H9 (cell line): ENCODE measurements at regions not wholly inside any gene's neighbourhood (a gene's known extent, or its start where the extent isn't known, plus 50 kb on each side); places are given as distances from the start of the nearest gene placed in this dataset.

Experiments
- DNase-seq: peaks from one replicate; pipeline ENCODE4 v3.0.0-alpha.2; 2017
- H2AFZ ChIP-seq: one replicate; pipeline ENCODE4 v1.6.1; 2013; ENCODE audit warnings: mild to moderate bottlenecking, low read length, control low read depth, moderate library complexity
- H2AK5ac ChIP-seq: 2 replicates; pipeline ENCODE4 v1.6.1; 2013; ENCODE audit warnings: low read length, control low read depth, mixed read lengths; ENCODE audit not compliant: insufficient read length
- H2BK120ac ChIP-seq: one replicate; pipeline ENCODE4 v1.6.1; 2013; ENCODE audit warnings: low read depth, mild to moderate bottlenecking, low read length, control low read depth, inconsistent platforms; ENCODE audit not compliant: poor library complexity, severe bottlenecking
- H2BK12ac ChIP-seq: 2 replicates; pipeline ENCODE4 v1.6.1; 2013; ENCODE audit warnings: low read length, control low read depth, mixed read lengths, low read depth; ENCODE audit not compliant: insufficient read length
- H2BK15ac ChIP-seq: 2 replicates; pipeline ENCODE4 v1.6.1; 2013; ENCODE audit warnings: low read depth, low read length, control low read depth
- H2BK20ac ChIP-seq: one replicate; pipeline ENCODE4 v1.6.1; 2013; ENCODE audit warnings: low read depth, mild to moderate bottlenecking, low read length, control low read depth, inconsistent platforms; ENCODE audit not compliant: poor library complexity, severe bottlenecking
- H2BK5ac ChIP-seq: 2 replicates; pipeline ENCODE4 v1.6.1; 2013; ENCODE audit warnings: low read length, control low read depth, mixed read lengths; ENCODE audit not compliant: insufficient read length
- H3K14ac ChIP-seq: 2 replicates; pipeline ENCODE4 v1.6.1; 2013; ENCODE audit warnings: low read length, control low read depth; ENCODE audit not compliant: insufficient read depth
- H3K18ac ChIP-seq: 2 replicates; pipeline ENCODE4 v1.6.1; 2013; ENCODE audit warnings: low read depth, mild to moderate bottlenecking, mixed read lengths, low read length, control low read depth; ENCODE audit not compliant: insufficient read length
- H3K23ac ChIP-seq: 2 replicates; pipeline ENCODE4 v1.6.1; 2013; ENCODE audit warnings: low read length, control low read depth, mixed read lengths, low read depth; ENCODE audit not compliant: insufficient read length
- H3K23me2 ChIP-seq: 2 replicates; pipeline ENCODE4 v1.6.1; 2013; ENCODE audit warnings: low read depth, mild to moderate bottlenecking, mixed read lengths, low read length, control low read depth; ENCODE audit not compliant: insufficient read length, poor library complexity, severe bottlenecking
- H3K27ac ChIP-seq: 2 replicates; pipeline ENCODE4 v1.5.1; 2013; ENCODE audit warnings: low read length, control low read depth, mixed read lengths, low read depth; ENCODE audit not compliant: insufficient read length
- H3K27me3 ChIP-seq: 2 replicates; pipeline ENCODE4 v1.6.1; 2013; ENCODE audit warnings: low read length, control low read depth, inconsistent platforms; ENCODE audit not compliant: insufficient read depth
- H3K4ac ChIP-seq: 2 replicates; pipeline ENCODE4 v1.6.1; 2013; ENCODE audit warnings: low read depth, mild to moderate bottlenecking, control low read depth, inconsistent platforms, low read length, moderate library complexity
- H3K4me1 ChIP-seq: 2 replicates; pipeline ENCODE4 v1.6.1; 2013; ENCODE audit warnings: low read length, control low read depth, inconsistent platforms; ENCODE audit not compliant: insufficient read depth
- H3K4me2 ChIP-seq: 2 replicates; pipeline ENCODE4 v1.6.1; 2013; ENCODE audit warnings: low read length, control low read depth, mixed read lengths; ENCODE audit not compliant: insufficient read length, insufficient read depth
- H3K56ac ChIP-seq: 2 replicates; pipeline ENCODE4 v1.6.1; 2013; ENCODE audit warnings: low read depth, mild to moderate bottlenecking, mixed read lengths, low read length, control low read depth; ENCODE audit not compliant: insufficient read length
- H3K79me1 ChIP-seq: 2 replicates; pipeline ENCODE4 v1.6.1; 2013; ENCODE audit warnings: low read depth, mild to moderate bottlenecking, moderate library complexity, low read length, control low read depth, inconsistent platforms; ENCODE audit not compliant: insufficient read depth, poor library complexity, severe bottlenecking
- H3K79me2 ChIP-seq: 2 replicates; pipeline ENCODE4 v1.6.1; 2013; ENCODE audit warnings: low read length, control low read depth, inconsistent platforms; ENCODE audit not compliant: insufficient read depth
- H3K9ac ChIP-seq: 2 replicates; pipeline ENCODE4 v1.6.1; 2013; ENCODE audit warnings: low read length, control low read depth, mixed read lengths; ENCODE audit not compliant: insufficient read length; ENCODE audit errors: extremely low read depth
- H3K9me3 ChIP-seq: one replicate; pipeline ENCODE4 v1.6.1; 2013; ENCODE audit warnings: low read depth, low read length, inconsistent platforms; ENCODE audit not compliant: control insufficient read depth
- H3T11ph ChIP-seq: one replicate; pipeline ENCODE4 v1.6.1; 2013; ENCODE audit warnings: mild to moderate bottlenecking, low read length, control low read depth, inconsistent platforms
- H4K20me1 ChIP-seq: one replicate; pipeline ENCODE4 v1.6.1; 2013; ENCODE audit not compliant: control insufficient read depth, insufficient read length, insufficient read depth
- H4K5ac ChIP-seq: 2 replicates; pipeline ENCODE4 v1.6.1; 2013; ENCODE audit warnings: low read depth, mild to moderate bottlenecking, mixed read lengths, low read length, control low read depth; ENCODE audit not compliant: insufficient read length
- H4K8ac ChIP-seq: replicated peaks from 2 replicates; pipeline ENCODE4 v1.6.1; 2013; ENCODE audit warnings: low read length, control low read depth, mixed read lengths, low read depth; ENCODE audit not compliant: insufficient read length
- H4K91ac ChIP-seq: 2 replicates; pipeline ENCODE4 v1.6.1; 2013; ENCODE audit warnings: low read depth, mild to moderate bottlenecking, moderate library complexity, mixed read lengths, low read length, control low read depth; ENCODE audit not compliant: insufficient read length
- H3K27ac Mint-ChIP-seq, 3 experiments: 2 replicates in 2 of 3; 3 replicates in 1 of 3; pipeline ENCODE4 v1.8.0; 2020 to 2021; ENCODE audit warnings: mixed read lengths in 3 of 3, mild to moderate bottlenecking in 1 of 3, moderate library complexity in 1 of 3
- H3K27me3 Mint-ChIP-seq: 2 replicates; pipeline ENCODE4 v1.8.0; 2021; ENCODE audit warnings: low read depth, mild to moderate bottlenecking, moderate library complexity, mixed read lengths
- H3K36me3 Mint-ChIP-seq, 3 experiments: 2 replicates in 2 of 3; 3 replicates in 1 of 3; pipeline ENCODE4 v1.8.0; 2020 to 2021; ENCODE audit warnings: low read depth in 3 of 3, mixed read lengths in 3 of 3; ENCODE audit not compliant: insufficient read depth in 1 of 3
- H3K4me1 Mint-ChIP-seq, 2 experiments: 2 replicates each; pipeline ENCODE4 v1.8.0; 2020; ENCODE audit warnings: mixed read lengths in 2 of 2
- H3K4me3 Mint-ChIP-seq, 2 experiments: 2 replicates in 1 of 2; 3 replicates in 1 of 2; pipeline ENCODE4 v1.8.0; 2020 to 2021; ENCODE audit warnings: mild to moderate bottlenecking in 2 of 2, mixed read lengths in 2 of 2, moderate library complexity in 1 of 2
- H3K9me3 Mint-ChIP-seq, 2 experiments: 2 replicates in 1 of 2; 3 replicates in 1 of 2; pipeline ENCODE4 v1.8.0; 2020; ENCODE audit warnings: mild to moderate bottlenecking in 2 of 2, mixed read lengths in 2 of 2, moderate library complexity in 1 of 2
- TF ChIP-seq, protein P1 (sequence below): fragments of 200-600 bp; sonication (generic); conservative IDR thresholded peaks from 3 replicates; pipeline ENCODE4 v1.8.0; 2021; ENCODE audit warnings: antibody characterized with exemption, mild to moderate bottlenecking

DNA sequence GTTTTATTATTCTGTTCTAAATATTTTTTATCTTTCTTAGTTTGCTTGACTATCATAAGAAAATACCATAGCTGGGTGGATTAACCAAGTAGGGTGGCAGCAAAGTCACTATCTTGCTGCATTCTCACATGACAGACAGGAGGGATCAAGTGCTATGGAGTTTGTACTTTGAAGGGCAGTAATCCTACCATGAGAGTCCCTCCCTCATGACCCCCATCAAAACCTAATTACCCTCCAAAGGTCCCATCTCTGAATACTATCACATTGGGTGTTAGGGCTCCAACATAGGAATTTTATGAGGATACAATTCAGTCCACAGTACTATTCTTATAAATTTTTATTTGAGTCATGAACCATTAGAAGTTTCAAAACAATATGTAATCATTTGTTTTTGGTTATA lies 388.5 kb upstream of the B3GALT2 start:
- DNase-seq: no peak
- H3K27me3 Mint-ChIP-seq: no peaks in the 10 kb centered on the region
- no peaks in the 10 kb centered on the region for H3K9me3 ChIP-seq
- no peak overlapping the region for H3T11ph ChIP-seq
- no peaks in the 10 kb centered on the region for H3K27me3 ChIP-seq
- no peak overlapping the region for H2BK5ac ChIP-seq
- H3K9me3 Mint-ChIP-seq: peaks cover 0 to 6% of the 10 kb centered on the region in 2 experiments; a peak in 3 of 5 replicates
- H2AFZ ChIP-seq: no peak overlapping the region
- H3K14ac ChIP-seq: no peak overlapping the region
- no peak overlapping the region for H2BK20ac ChIP-seq
- H3K4me1 Mint-ChIP-seq: no peaks in the 10 kb centered on the region
- no peak overlapping the region for H2BK15ac ChIP-seq
- H3K4me3 Mint-ChIP-seq: no peak overlapping the region
- no peak overlapping the region for H3K27ac Mint-ChIP-seq
- no peak overlapping the region for H3K56ac ChIP-seq
- H4K8ac ChIP-seq: no peak overlapping the region
- H3K23ac ChIP-seq: no peak overlapping the region
- H4K20me1 ChIP-seq: no peaks in the 10 kb centered on the region
- H2BK12ac ChIP-seq: no peak overlapping the region
- no peak overlapping the region for H3K9ac ChIP-seq
- H4K91ac ChIP-seq: no peak overlapping the region
- no peak overlapping the region for H4K5ac ChIP-seq
- no peak overlapping the region for H3K27ac ChIP-seq
- H3K4me1 ChIP-seq: no peaks in the 10 kb centered on the region
- no peaks in the 10 kb centered on the region for H3K23me2 ChIP-seq
- H3K36me3 Mint-ChIP-seq: peaks cover 0 to 5% (median 4%) of the 10 kb centered on the region in 3 experiments; a peak in 2 of 7 replicates
- H3K4me2 ChIP-seq: no peak overlapping the region
- no peaks in the 10 kb centered on the region for H3K79me1 ChIP-seq
- no peak overlapping the region for H3K4ac ChIP-seq
- no peak overlapping the region for H3K18ac ChIP-seq
- H3K79me2 ChIP-seq: no peaks in the 10 kb centered on the region
- H2AK5ac ChIP-seq: no peak overlapping the region
- TF ChIP-seq, protein P1, sequence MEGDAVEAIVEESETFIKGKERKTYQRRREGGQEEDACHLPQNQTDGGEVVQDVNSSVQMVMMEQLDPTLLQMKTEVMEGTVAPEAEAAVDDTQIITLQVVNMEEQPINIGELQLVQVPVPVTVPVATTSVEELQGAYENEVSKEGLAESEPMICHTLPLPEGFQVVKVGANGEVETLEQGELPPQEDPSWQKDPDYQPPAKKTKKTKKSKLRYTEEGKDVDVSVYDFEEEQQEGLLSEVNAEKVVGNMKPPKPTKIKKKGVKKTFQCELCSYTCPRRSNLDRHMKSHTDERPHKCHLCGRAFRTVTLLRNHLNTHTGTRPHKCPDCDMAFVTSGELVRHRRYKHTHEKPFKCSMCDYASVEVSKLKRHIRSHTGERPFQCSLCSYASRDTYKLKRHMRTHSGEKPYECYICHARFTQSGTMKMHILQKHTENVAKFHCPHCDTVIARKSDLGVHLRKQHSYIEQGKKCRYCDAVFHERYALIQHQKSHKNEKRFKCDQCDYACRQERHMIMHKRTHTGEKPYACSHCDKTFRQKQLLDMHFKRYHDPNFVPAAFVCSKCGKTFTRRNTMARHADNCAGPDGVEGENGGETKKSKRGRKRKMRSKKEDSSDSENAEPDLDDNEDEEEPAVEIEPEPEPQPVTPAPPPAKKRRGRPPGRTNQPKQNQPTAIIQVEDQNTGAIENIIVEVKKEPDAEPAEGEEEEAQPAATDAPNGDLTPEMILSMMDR: no peak
- no peak overlapping the region for H2BK120ac ChIP-seq
